Right lobe of liver (tissue), 6 donors: ENCODE measurements at regions not wholly inside any gene's neighbourhood (a gene's known extent, or its start where the extent isn't known, plus 50 kb on each side); places are given as distances from the start of the nearest gene placed in this dataset.

Experiments
- ATAC-seq, 4 donors: fragments of 200-7000 bp; cut with Tn5 transposase; one replicate each; pipeline ENCODE4 v1.9.1; 2020; ENCODE audit warnings: mild to moderate bottlenecking in 4 of 4, moderate library complexity in 4 of 4
- DNase-seq, 3 donors: peaks; one replicate each; pipeline ENCODE4 v3.0.0-alpha.2; 2020
- H3K27ac ChIP-seq, 3 donors: fragments of 200-600 bp; one replicate each; pipeline ENCODE4 v1.8.0; 2022
- H3K27me3 ChIP-seq, 2 donors: fragments of 200-600 bp; one replicate each; pipeline ENCODE4 v1.8.0; 2022
- H3K36me3 ChIP-seq, 4 donors: fragments of 200-600 bp; sonication (generic) in 1 of 4; one replicate each; pipeline versions ENCODE4 v1.5.1 to v1.8.0; 2017 to 2022; ENCODE audit warnings: control low read depth in 1 of 4
- H3K4me1 ChIP-seq, 4 donors: fragments of 200-600 bp; sonication (generic) in 1 of 4; one replicate each; pipeline versions ENCODE4 v1.5.1 to v1.8.0; 2017 to 2022; ENCODE audit warnings: control low read depth in 1 of 4
- H3K4me3 ChIP-seq, 3 donors: fragments of 200-600 bp; one replicate each; pipeline ENCODE4 v1.8.0; 2022
- H3K9me3 ChIP-seq, 4 donors: fragments of 200-600 bp; sonication (generic) in 1 of 4; one replicate each; pipeline versions ENCODE4 v1.5.1 to v1.8.0; 2017 to 2022; ENCODE audit warnings: control low read depth in 1 of 4
- POLR2A ChIP-seq: fragments of 450-650 bp; IDR thresholded peaks from one replicate; pipeline ENCODE4 v1.6.1; 2017; ENCODE audit warnings: antibody characterized with exemption, mild to moderate bottlenecking
- WGBS: methylation state at CpG from one replicate; pipeline ENCODE4 v1.1.6; 2018; ENCODE audit warnings: low coverage, low lambda C conversion rate; ENCODE audit not compliant: insufficient coverage; ENCODE audit errors: missing lambda C conversion rate; 5-methylcytosine and 5-hydroxymethylcytosine counted together
- intact Hi-C, 2 donors: fragments of 100-400 bp; cut with DNase I; formaldehyde crosslinking; loops; one replicate each; pipeline versions ENCODE4 v1.11.2 to v1.14.1; 2022
- TF ChIP-seq, protein P1 (sequence below), 4 donors: fragments of 200-600 bp in 3 of 4; fragments of 450-650 bp in 1 of 4; IDR thresholded peaks; one replicate each; pipeline versions ENCODE4 v1.5.1 to v1.8.0; 2016 to 2022; ENCODE audit warnings: antibody characterized with exemption in 4 of 4, mild to moderate bottlenecking in 2 of 4
- donor health status: DM: no; HTN: yes; CAD: no.
- donor health status: DM: no; HTN: no; CAD: no.
- donor health status: DM: no; HTN: no; CAD: no.
- donor health status: DM: no; HTN: yes; CAD: no.
- donor health status: DM: no; HTN: yes; CAD: no.

- Histone ChIP-seq H3K27ac (no peak overlapping the region), H3K4me3 (no peak overlapping the region), H3K36me3 (no peaks in the 10 kb centered on the region), H3K27me3 (no peaks in the 10 kb centered on the region), H3K4me1 (no peaks in the 10 kb centered on the region), H3K9me3 (no peaks in the 10 kb centered on the region)
- WGBS = 22% methylated on average over 2 of the region's 2 CpGs
- intact Hi-C loops = no loop called here
- no peak for DNase-seq
- no peak for TF ChIP-seq POLR2A
- TF ChIP-seq, protein P1, sequence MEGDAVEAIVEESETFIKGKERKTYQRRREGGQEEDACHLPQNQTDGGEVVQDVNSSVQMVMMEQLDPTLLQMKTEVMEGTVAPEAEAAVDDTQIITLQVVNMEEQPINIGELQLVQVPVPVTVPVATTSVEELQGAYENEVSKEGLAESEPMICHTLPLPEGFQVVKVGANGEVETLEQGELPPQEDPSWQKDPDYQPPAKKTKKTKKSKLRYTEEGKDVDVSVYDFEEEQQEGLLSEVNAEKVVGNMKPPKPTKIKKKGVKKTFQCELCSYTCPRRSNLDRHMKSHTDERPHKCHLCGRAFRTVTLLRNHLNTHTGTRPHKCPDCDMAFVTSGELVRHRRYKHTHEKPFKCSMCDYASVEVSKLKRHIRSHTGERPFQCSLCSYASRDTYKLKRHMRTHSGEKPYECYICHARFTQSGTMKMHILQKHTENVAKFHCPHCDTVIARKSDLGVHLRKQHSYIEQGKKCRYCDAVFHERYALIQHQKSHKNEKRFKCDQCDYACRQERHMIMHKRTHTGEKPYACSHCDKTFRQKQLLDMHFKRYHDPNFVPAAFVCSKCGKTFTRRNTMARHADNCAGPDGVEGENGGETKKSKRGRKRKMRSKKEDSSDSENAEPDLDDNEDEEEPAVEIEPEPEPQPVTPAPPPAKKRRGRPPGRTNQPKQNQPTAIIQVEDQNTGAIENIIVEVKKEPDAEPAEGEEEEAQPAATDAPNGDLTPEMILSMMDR (IDR thresholded peaks at IDR 0.05) = no peak
- ATAC-seq = no peak
Measured at GRCh38 chr14:46074061-46074460, 577.5 kb downstream of the RPL10L start.

DNA sequence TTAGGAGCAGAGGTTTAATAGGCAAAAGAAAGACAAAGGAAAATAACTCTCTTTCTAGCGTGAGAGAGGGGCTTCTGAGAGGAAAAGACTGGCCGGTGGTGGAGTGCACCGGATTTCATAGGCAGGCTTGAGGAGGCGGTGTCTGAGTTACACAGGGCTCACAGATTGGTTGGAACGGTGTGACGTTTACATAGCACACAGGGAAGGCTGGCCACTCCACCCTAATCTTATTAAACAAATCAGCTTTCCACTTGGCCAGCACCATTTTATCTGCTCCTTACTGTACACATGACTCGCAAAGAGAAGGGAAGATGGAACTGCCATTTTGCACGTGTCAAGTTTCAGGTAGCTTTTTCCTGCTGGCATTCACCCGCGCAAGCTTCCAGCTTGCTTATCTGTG is 587.7 kb downstream of the RPL10L start:
- Histone ChIP-seq H3K36me3 (no peaks in the 10 kb centered on the region), H3K4me1 (no peaks in the 10 kb centered on the region), H3K4me3 (no peak overlapping the region), H3K27ac (no peak overlapping the region), H3K27me3 (no peaks in the 10 kb centered on the region), H3K9me3 (no peaks in the 10 kb centered on the region)
- ATAC-seq (no peak), DNase-seq (no peak)
- intact Hi-C loops = no loop called here
- TF ChIP-seq, protein P1 (IDR thresholded peaks at IDR 0.05) = no peak
- 47% methylated on average over 8 of the region's 10 CpGs for WGBS

- no peaks in the 10 kb centered on the region for H3K9me3 ChIP-seq
- DNase-seq (no peak), ATAC-seq (no peak)
- intact Hi-C loops = no loop called here
- H3K27me3 ChIP-seq = no peaks in the 10 kb centered on the region
- H3K27ac ChIP-seq = no peak overlapping the region
- H3K4me3 ChIP-seq = no peak overlapping the region
- 25% methylated on average over 4 of the region's 4 CpGs for WGBS
- TF ChIP-seq, protein P1 (IDR thresholded peaks at IDR 0.05) = no peak
- TF ChIP-seq POLR2A = no peak
- H3K4me1 ChIP-seq = no peaks in the 10 kb centered on the region
- H3K36me3 ChIP-seq = no peaks in the 10 kb centered on the region
Measured at GRCh38 chr14:46058964-46059563, 592.5 kb downstream of the RPL10L start.

- TF ChIP-seq POLR2A = no peak
Measured at GRCh38 chr14:46057799-46058198, 593.8 kb downstream of the RPL10L start.

DNA sequence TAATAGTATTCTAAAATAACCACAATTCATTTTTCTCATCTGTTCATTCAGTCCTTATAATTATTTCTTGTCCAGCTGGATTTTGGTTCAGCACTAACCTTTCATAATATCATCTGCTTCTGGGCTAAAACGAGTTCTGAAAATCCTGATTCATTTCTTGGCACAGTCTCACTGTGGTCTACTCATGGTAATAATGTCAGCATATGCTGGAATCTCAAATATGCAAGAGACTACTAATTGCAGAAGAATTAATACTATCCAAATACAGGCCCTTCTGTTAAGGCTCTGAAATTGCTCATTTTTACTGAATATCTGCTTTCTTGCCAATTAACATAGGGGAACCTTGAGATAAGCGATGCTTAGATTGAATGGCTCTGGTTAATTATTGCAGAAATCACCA is 597.1 kb downstream of the RPL10L start:
- no peak for ATAC-seq
- Histone ChIP-seq H3K4me3 (no peak overlapping the region), H3K36me3 (no peaks in the 10 kb centered on the region), H3K9me3 (no peaks in the 10 kb centered on the region), H3K4me1 (no peaks in the 10 kb centered on the region), H3K27me3 (no peaks in the 10 kb centered on the region), H3K27ac (no peak overlapping the region)
- WGBS = 34% methylated on average over 2 of the region's 2 CpGs
- no peak for DNase-seq
- TF ChIP-seq, protein P1 (IDR thresholded peaks at IDR 0.05) = no peak
- TF ChIP-seq POLR2A = no peak
- intact Hi-C loops = no loop called here

More at GRCh38 chr14:46057799-46058198, 593.8 kb downstream of the RPL10L start:
- DNase-seq (no peak), ATAC-seq (no peak)
- no peaks in the 10 kb centered on the region for H3K4me1 ChIP-seq
- H3K36me3 ChIP-seq = no peaks in the 10 kb centered on the region
- H3K27ac ChIP-seq = no peak overlapping the region
- H3K9me3 ChIP-seq = no peaks in the 10 kb centered on the region
- H3K4me3 ChIP-seq = no peak overlapping the region
- intact Hi-C loops = no loop called here
- H3K27me3 ChIP-seq = no peaks in the 10 kb centered on the region
